ENCODE measurements at regions not wholly inside any gene's neighbourhood (a gene's known extent, or its start where the extent isn't known, plus 50 kb on each side); places are given as distances from the start of the nearest gene placed in this dataset.
A peak's percentile ranks its signal among the peaks of the same experiment; 100 is the strongest.

GRCh38 chr3:27590437-27591298 is 106.5 kb upstream of the SLC4A7 start:
- peak; percentile 71 to 93 for DNase-seq

- DNase-seq: no peak
Observed at GRCh38 chr3:27589795-27590194, 105.6 kb upstream of the SLC4A7 start.

GRCh38 chr3:27585429-27585828 is 101.2 kb upstream of the SLC4A7 start:
- DNase-seq: no peak

- DNase-seq: no peak
Observed at GRCh38 chr3:27584874-27585273, 100.7 kb upstream of the SLC4A7 start.

GRCh38 chr3:27581852-27582251 is 97.7 kb upstream of the SLC4A7 start:
- no peak for DNase-seq

GRCh38 chr3:27578032-27578431 is 93.8 kb upstream of the SLC4A7 start:
- DNase-seq: no peak

- DNase-seq: peak in 1 of 2 donors; percentile 31
Observed at GRCh38 chr3:27577504-27577903, 93.3 kb upstream of the SLC4A7 start.

- no peak for DNase-seq
Observed at GRCh38 chr3:27576171-27576570, 92.0 kb upstream of the SLC4A7 start.

- peak; percentile 11 to 31 for DNase-seq
Observed at GRCh38 chr3:27575499-27575898, 91.3 kb upstream of the SLC4A7 start.

- no peak for DNase-seq
Observed at GRCh38 chr3:27574438-27574795, 90.2 kb upstream of the SLC4A7 start.

- DNase-seq: no peak
Observed at GRCh38 chr3:27573780-27574437, 89.7 kb upstream of the SLC4A7 start.

- DNase-seq: no peak
Observed at GRCh38 chr3:27573138-27573537, 89.0 kb upstream of the SLC4A7 start.

- no peak for DNase-seq
Observed at GRCh38 chr3:27571345-27571744, 87.2 kb upstream of the SLC4A7 start.

- no peak for DNase-seq
Observed at GRCh38 chr3:27570421-27571106, 86.4 kb upstream of the SLC4A7 start.

GRCh38 chr3:27568393-27568792 is 84.2 kb upstream of the SLC4A7 start:
- DNase-seq: no peak

GRCh38 chr3:27567251-27567650 is 83.1 kb upstream of the SLC4A7 start:
- DNase-seq: no peak

GRCh38 chr3:27565201-27565852 is 81.1 kb upstream of the SLC4A7 start:
- DNase-seq: peak; percentile 31 to 35

GRCh38 chr3:27561576-27561975 is 77.4 kb upstream of the SLC4A7 start:
- peak; percentile 59 to 83 for DNase-seq

GRCh38 chr3:27560484-27561056 is 76.4 kb upstream of the SLC4A7 start:
- DNase-seq: peak; percentile 79 to 87

GRCh38 chr3:27559835-27560234 is 75.7 kb upstream of the SLC4A7 start:
- DNase-seq: no peak

- DNase-seq: no peak
Observed at GRCh38 chr3:27559381-27559780, 75.2 kb upstream of the SLC4A7 start.

GRCh38 chr3:27557411-27557810 is 73.2 kb upstream of the SLC4A7 start:
- DNase-seq: no peak

- DNase-seq: no peak
Observed at GRCh38 chr3:27556887-27557286, 72.7 kb upstream of the SLC4A7 start.
